GM23248 (cell line): ENCODE measurements at regions not wholly inside any gene's neighbourhood (a gene's known extent, or its start where the extent isn't known, plus 50 kb on each side); places are given as distances from the start of the nearest gene placed in this dataset.

ENCODE experiments used
- EZH2 ChIP-seq: fragments of 200-600 bp; sonication (generic); IDR thresholded peaks from 2 replicates; pipeline ENCODE4 v1.6.1; 2018; ENCODE audit warnings: antibody characterized with exemption, mild to moderate bottlenecking; ENCODE audit not compliant: insufficient read depth, poor library complexity, severe bottlenecking
- EZH2phosphoT487 ChIP-seq: fragments of 200-600 bp; sonication (generic); IDR thresholded peaks from 2 replicates; pipeline ENCODE4 v1.6.1; 2018; ENCODE audit warnings: antibody characterized with exemption, moderate library complexity, mild to moderate bottlenecking, low read depth; ENCODE audit not compliant: insufficient read depth

GRCh38 chr13:81597101-81597500 lies 1256.2 kb upstream of the SPRY2 start:
- TF ChIP-seq EZH2 (no peak), EZH2phosphoT487 (no peak)
